Fibroblast of villous mesenchyme (primary cell): ENCODE measurements at regions not wholly inside any gene's neighbourhood (a gene's known extent, or its start where the extent isn't known, plus 50 kb on each side); places are given as distances from the start of the nearest gene placed in this dataset.

Source experiments
- DNase-seq: peaks from one replicate; pipeline ENCODE4 v3.0.0-alpha.2; 2010; ENCODE audit warnings: low read depth
- H3K4me3 ChIP-seq: 2 replicates; pipeline ENCODE4 v1.5.1; 2011; ENCODE audit warnings: low read depth, mild to moderate bottlenecking, low read length
- CTCF ChIP-seq: IDR thresholded peaks from 2 replicates; pipeline ENCODE4 v1.5.1; 2012; ENCODE audit warnings: low read depth, mild to moderate bottlenecking, low read length; ENCODE audit not compliant: insufficient read depth

DNA sequence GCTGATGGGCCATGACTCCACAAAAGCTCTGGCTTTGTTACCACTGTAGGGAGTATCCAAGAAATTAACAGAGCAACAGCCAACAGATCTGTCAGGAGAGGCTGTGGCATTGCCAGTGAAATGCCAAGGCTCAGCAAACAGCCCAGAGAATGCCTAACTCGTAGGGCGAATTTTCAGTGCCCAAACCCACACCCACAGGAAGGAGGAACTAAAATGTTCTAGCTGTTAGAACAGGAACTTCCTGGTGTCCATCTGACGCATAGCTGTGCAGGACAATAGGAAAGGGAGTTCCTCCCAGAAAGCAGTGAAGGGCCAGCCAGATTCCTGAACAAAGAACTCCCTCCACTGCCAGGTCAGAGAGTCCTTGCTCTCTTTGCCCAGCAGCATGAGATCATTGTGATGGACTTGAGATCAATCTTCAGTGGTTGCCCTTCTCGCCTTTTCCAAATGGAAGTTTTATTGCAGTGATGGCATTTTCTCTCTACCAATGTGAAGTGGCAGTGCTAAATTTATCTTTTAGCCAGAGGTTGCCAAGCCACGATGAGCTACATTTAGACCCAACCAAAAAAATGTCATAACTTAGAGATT, 224.2 kb upstream of the STARD13 start:
- no peak for TF ChIP-seq CTCF
- DNase-seq: no peak
- no peak overlapping the region for H3K4me3 ChIP-seq

DNA sequence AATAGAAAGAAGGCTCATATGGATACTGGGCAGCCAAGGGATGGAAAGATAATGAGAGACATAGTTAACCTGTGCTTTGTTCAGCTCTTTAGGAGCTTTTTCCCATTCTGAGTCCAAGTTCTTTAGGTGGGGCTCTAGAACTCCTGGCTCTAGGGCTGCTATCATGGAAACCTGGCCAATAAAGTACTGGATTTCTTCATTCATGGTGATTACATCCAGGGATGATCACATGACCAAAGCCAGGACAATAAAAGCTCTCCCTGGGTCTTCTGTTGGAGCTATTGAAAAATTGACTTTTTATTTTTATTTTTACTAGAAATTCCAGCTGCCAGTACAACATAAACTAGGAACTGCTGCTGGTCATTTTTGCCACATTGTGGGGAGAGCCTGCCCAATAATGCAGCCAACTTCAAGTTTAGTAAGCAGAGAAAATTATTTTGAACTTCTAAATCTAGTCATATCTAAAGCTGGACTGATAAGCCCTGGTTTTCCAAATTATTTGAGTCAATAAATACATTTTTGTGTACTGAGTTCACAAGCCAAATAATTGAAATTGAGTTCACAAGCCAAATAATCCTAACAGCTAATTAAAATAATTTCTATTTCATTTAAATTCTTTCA, 224.9 kb upstream of the STARD13 start:
- TF ChIP-seq CTCF: no peak
- no peak for DNase-seq
- H3K4me3 ChIP-seq: no peak overlapping the region

DNA sequence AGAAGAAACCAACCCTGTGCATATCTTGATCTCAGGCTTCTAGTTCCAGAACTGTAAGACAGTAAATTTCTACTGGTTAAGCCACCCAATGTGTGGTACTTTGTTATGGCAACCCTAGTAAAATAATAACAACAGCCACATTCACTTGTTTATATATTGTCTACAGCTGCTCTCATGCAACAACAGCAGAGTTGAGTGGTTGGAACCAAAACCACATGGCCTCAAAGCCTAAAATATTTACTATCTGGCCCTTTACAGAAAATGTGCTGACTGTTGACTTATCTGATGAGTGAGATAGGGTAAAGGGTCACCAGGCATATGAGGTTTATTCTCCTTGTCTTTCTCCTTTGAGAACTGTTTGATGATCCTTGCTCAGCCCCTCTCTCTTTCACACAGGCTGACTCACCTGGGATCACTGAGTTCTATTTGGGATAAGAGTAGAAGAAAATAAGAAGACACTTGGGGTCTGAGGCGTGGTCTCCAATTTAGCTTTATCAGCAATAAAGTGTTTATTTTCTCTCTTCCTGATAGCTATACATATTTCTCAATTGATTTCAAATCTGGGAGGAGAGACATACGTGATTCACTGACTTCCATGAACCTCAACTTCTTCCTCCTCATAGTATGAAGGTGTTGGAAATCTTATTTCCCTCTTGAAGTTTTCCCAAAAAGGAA, 227.5 kb upstream of the STARD13 start:
- TF ChIP-seq CTCF: no peak
- DNase-seq: peak; percentile 87
- H3K4me3 ChIP-seq: no peak overlapping the region

- TF ChIP-seq CTCF: no peak
- H3K4me3 ChIP-seq: no peak overlapping the region
- no peak for DNase-seq
Observed at GRCh38 chr13:33514362-33514761, 228.8 kb upstream of the STARD13 start.

DNA sequence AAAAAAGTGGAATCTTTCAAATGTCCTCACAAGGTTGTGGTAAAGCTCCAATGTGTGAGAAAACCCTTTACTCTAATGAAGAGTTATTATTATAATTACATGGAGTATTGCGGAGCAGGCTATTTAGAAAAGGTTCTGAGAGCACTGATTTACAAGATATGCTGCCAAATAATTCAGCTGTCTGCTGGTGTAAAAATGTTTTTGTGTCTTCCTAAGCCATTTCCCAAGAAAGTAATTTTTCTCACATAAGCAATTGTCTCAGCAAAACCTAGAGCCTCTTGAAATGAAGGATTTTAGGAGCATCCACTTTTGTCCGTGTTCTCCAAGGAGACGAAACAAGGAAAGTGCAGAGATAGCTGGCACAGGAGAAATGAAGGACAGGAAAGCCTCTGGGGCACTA, 229.6 kb upstream of the STARD13 start:
- no peak for TF ChIP-seq CTCF
- no peak overlapping the region for H3K4me3 ChIP-seq
- DNase-seq: no peak

- TF ChIP-seq CTCF: no peak
- no peak for DNase-seq
- H3K4me3 ChIP-seq: no peak overlapping the region
Observed at GRCh38 chr13:33518452-33518851, 232.9 kb upstream of the STARD13 start.
